Prostate gland (tissue), 2 donors: ENCODE measurements at regions not wholly inside any gene's neighbourhood (a gene's known extent, or its start where the extent isn't known, plus 50 kb on each side); places are given as distances from the start of the nearest gene placed in this dataset.
A peak's percentile ranks its signal among the peaks of the same experiment; 100 is the strongest.

Experiments
- DNase-seq: peaks from one replicate; pipeline ENCODE4 v3.0.0-alpha.2; 2019; ENCODE audit warnings: low spot score
- H3K27ac ChIP-seq, 2 donors: fragments of 200-600 bp; sonication (generic); 2 replicates each; pipeline ENCODE4 v1.5.1; 2017 to 2019
- H3K27me3 ChIP-seq: fragments of 200-600 bp; sonication (generic); replicated peaks from 2 replicates; pipeline ENCODE4 v1.5.1; 2019; ENCODE audit not compliant: insufficient read depth
- H3K36me3 ChIP-seq, 2 donors: fragments of 200-600 bp; sonication (generic); 1 replicate in 1 of 2; 2 replicates in 1 of 2; pipeline versions ENCODE4 v1.5.1 to v1.8.1; 2017 to 2019
- H3K4me1 ChIP-seq: fragments of 200-600 bp; sonication (generic); replicated peaks from 2 replicates; pipeline ENCODE4 v1.5.1; 2019
- H3K4me3 ChIP-seq, 2 donors: fragments of 200-600 bp; sonication (generic); 2 replicates each; pipeline ENCODE4 v1.5.1; 2017 to 2019
- H3K9me3 ChIP-seq: fragments of 200-600 bp; sonication (generic); 2 replicates; pipeline ENCODE4 v1.5.1; 2017
- CTCF ChIP-seq, 4 experiments: fragments of 200-600 bp in 2 of 4; fragments of 450-650 bp in 2 of 4; sonication (generic) in 2 of 4; IDR thresholded peaks; 1 replicate in 3 of 4; 2 replicates in 1 of 4; pipeline ENCODE4 v1.5.1; 2016 to 2019; ENCODE audit warnings: antibody characterized with exemption in 4 of 4, mild to moderate bottlenecking in 2 of 4, moderate library complexity in 2 of 4
- POLR2A ChIP-seq: fragments of 450-650 bp; IDR thresholded peaks from one replicate; pipeline ENCODE4 v1.6.1; 2016; ENCODE audit warnings: antibody characterized with exemption, mild to moderate bottlenecking
- POLR2AphosphoS5 ChIP-seq: sonication (generic); formaldehyde crosslinking; IDR thresholded peaks from one replicate; pipeline ENCODE4 v1.6.1; 2017; ENCODE audit warnings: antibody characterized with exemption
- WGBS: methylation state at CpG from one replicate; pipeline ENCODE4 v1.1.5; 2018; 5-methylcytosine and 5-hydroxymethylcytosine counted together
- intact Hi-C: fragments of 100-400 bp; cut with DNase I; formaldehyde crosslinking; loops from one replicate; pipeline ENCODE4 v1.14.2; 2022
- small RNA-seq, 2 donors: library from RNA; depleted of rRNA; stranded (forward); fragments of <200 nt; gene quantifications; one replicate each; pipeline ENCODE3, GENCODE V24; 2016

GRCh38 chr2:15889442-15890123, 50.8 kb upstream of the MYCN start:
- Histone ChIP-seq H3K27me3 (no peaks in the 10 kb centered on the region), H3K27ac (peak overlapping the region; percentile 38 to 51), H3K4me3 (no peak overlapping the region), H3K9me3 (no peaks in the 10 kb centered on the region), H3K4me1 (peaks cover 3% of the 10 kb centered on the region), H3K36me3 (no peaks in the 10 kb centered on the region)
- DNase-seq = no peak
- intact Hi-C loops = no loop called here
- TF ChIP-seq CTCF (IDR thresholded peaks at IDR 0.05) (no peak), POLR2AphosphoS5 (no peak), POLR2A (no peak)
- 25% methylated on average over 15 of the region's 15 CpGs for WGBS

GRCh38 chr2:15890124-15890754, 50.1 kb upstream of the MYCN start:
- H3K36me3 ChIP-seq = no peaks in the 10 kb centered on the region

More at GRCh38 chr2:15890124-15890754, 50.1 kb upstream of the MYCN start:
- Histone ChIP-seq H3K9me3 (no peaks in the 10 kb centered on the region), H3K4me3 (no peak overlapping the region), H3K27ac (no peak overlapping the region), H3K27me3 (no peaks in the 10 kb centered on the region), H3K4me1 (peaks cover 3% of the 10 kb centered on the region)
- WGBS = 72% methylated on average over 18 of the region's 18 CpGs
- no peak for TF ChIP-seq POLR2AphosphoS5
- no peak for TF ChIP-seq CTCF (IDR thresholded peaks at IDR 0.05)
- TF ChIP-seq POLR2A = no peak
- intact Hi-C loops = no loop called here
- no peak for DNase-seq

Small RNAs in the stretch of these regions (small RNA-seq; reads per million reads assigned to genes)
- 0 reads per million in 2 donors for gene RNU5E-7P
